HEK293 (cell line): ENCODE measurements at regions not wholly inside any gene's neighbourhood (a gene's known extent, or its start where the extent isn't known, plus 50 kb on each side); places are given as distances from the start of the nearest gene placed in this dataset.

Experiments used
- CTCF ChIP-seq: fragments of 450-650 bp; formaldehyde crosslinking; IDR thresholded peaks from 2 replicates; pipeline ENCODE4 v1.5.1; 2016; ENCODE audit warnings: missing biosample characterization, missing genetic modification characterization
- ZNF140 ChIP-seq: fragments of 450-650 bp; formaldehyde crosslinking; IDR thresholded peaks from 2 replicates; pipeline ENCODE4 v1.5.1; 2016; ENCODE audit warnings: missing biosample characterization, missing genetic modification characterization

DNA sequence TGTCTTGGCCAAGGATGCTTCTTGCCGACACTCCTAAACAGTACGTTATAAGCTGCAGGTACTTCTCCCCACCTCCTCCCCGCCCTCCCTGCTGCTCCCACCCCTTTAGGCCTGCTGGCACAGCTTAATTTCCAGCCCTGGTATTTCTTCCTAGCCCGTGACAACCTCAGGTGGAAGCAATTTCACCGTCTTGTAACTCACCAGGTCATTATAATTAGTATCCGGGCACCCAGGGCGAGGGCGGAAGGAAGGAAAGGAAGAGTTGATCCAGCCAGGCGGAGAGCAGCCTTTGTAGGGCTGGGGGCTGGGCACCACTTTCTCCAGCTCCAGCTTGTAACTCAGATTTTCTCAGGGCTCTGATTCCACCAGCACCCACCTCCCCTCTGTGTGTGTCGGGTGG, 153.5 kb upstream of the CSF3R start:
- no peak for TF ChIP-seq CTCF
- no peak for TF ChIP-seq ZNF140
